ENCODE measurements at regions not wholly inside any gene's neighbourhood (a gene's known extent, or its start where the extent isn't known, plus 50 kb on each side); places are given as distances from the start of the nearest gene placed in this dataset.

GRCh38 chr1:221822591-221822990 is 80.7 kb upstream of the DUSP10 start:
- no peak for FAIRE-seq
- no peak for DNase-seq (ENCODE audit: extremely low spot score, insufficient read length, low read depth)

GRCh38 chr1:221816899-221817298 is 75.0 kb upstream of the DUSP10 start:
- DNase-seq (ENCODE audit: extremely low spot score, insufficient read length, low read depth) (no peak), FAIRE-seq (no peak)

DNA sequence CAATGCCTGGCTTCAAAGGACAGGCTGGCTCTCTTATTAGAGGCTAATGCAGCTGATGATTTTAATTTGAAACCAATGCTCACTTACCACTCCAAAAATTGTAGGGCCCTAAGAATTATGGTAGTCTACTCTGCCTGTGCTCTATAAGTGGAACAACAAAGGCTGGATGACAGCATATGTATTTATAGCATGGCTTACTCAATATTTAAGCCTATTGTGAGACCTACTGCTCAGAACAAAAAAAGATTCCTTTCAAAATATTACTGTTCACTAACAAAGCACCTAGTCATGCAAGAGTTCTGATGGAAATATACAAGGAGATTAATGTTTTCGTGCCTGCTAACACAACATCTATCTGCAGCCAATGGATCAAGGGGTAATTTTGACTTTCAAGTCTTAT is 73.8 kb upstream of the DUSP10 start:
- DNase-seq (ENCODE audit: extremely low spot score, insufficient read length, low read depth), result no peak
- FAIRE-seq, result no peak

- DNase-seq (ENCODE audit: extremely low spot score, insufficient read length, low read depth) (no peak), FAIRE-seq (no peak)
These were observed 72.0 kb upstream of the DUSP10 start for GRCh38 chr1:221813887-221814286.

- FAIRE-seq (no peak), DNase-seq (ENCODE audit: extremely low spot score, insufficient read length, low read depth) (no peak)
These were observed 71.2 kb upstream of the DUSP10 start for GRCh38 chr1:221812905-221813597.

- no peak for FAIRE-seq
- DNase-seq (ENCODE audit: extremely low spot score, insufficient read length, low read depth), result no peak
These were observed 70.3 kb upstream of the DUSP10 start for GRCh38 chr1:221812088-221812752.

DNA sequence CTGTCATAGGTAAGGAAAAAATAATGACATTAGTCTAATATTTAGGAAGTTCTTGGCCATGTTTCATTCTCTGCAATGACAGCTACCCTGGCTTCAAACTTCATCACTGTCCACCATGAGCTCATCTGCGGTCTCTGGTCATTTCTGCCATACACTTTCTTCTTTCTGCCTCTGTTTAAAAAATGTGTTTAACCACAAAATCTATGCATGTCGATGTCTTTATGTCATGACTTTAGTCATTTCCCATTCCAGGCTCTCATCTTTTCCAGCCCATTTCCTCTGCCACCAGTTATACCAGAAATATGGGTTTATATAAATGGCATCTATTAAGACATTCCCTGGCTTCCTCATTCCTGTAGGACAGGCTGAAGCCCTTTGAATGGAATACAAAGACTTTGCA is 68.5 kb upstream of the DUSP10 start:
- FAIRE-seq (peak; percentile 26), DNase-seq (ENCODE audit: extremely low spot score, insufficient read length, low read depth) (no peak)

DNA sequence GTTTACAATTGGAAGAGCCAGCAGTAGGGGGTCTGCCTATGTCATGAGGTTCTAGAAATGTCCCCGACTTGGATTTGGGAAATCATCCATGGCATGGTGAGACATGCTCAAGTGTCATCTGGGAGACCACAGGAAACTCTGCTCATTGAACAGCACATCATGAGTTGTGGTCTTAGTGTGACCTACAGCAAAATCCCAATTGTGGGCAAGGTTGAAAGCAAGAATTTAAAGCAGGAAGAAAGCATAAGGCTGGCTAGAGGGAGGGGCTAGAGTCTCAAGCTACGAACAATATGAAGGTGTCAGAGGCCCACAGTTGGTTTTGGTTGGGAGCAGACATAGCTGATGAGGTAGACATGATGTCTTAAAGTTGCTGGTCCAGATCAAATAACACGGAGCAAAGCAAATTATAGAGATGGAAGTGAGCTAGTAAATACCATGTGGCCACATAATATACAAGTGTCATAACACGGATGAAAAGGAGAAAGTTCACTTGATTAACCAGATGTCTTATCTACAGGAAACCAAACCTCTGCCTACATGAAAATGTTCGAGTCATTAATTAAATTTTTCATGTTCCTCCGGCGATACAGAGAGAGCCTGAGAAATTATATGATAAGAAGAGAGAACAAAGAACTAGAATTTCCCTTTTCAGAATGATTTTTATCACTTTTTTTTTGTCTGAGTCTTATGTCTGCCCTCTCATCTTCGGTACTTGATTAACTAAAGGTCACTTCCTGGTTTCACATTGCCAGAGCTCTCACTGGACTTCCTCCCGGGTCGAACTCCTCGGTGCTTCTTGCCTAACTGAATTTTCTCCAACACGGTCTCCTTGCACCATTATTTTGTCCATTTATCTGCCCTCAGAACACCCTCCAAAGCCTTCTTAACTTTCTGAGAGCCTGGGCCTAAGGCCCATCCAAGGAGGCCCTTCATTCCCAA is 67.5 kb upstream of the DUSP10 start:
- FAIRE-seq, result peak; percentile 87
- no peak for DNase-seq (ENCODE audit: extremely low spot score, insufficient read length, low read depth)

GRCh38 chr1:221806984-221807383 is 65.1 kb upstream of the DUSP10 start:
- DNase-seq (ENCODE audit: extremely low spot score, insufficient read length, low read depth), result no peak
- FAIRE-seq, result peak; percentile 76

DNA sequence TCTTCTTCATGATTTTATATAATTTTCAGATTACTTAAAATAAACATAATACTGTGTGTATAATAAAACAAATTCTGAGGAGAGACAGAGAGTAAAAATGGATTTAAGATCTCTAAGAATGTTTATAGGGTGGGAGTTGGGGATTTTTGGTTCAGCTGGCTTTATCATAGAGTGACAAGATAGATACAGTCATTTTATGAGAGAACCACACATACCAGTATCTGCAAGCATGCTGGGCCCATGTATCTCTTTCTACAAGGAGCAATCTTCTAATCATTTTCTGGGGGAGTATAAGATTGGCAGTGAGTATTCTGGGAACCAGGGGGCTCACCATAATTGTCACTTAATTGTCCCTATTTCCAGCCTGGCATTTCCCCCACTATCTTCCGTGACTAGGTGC is 64.3 kb upstream of the DUSP10 start:
- FAIRE-seq (no peak), DNase-seq (ENCODE audit: extremely low spot score, insufficient read length, low read depth) (no peak)

DNA sequence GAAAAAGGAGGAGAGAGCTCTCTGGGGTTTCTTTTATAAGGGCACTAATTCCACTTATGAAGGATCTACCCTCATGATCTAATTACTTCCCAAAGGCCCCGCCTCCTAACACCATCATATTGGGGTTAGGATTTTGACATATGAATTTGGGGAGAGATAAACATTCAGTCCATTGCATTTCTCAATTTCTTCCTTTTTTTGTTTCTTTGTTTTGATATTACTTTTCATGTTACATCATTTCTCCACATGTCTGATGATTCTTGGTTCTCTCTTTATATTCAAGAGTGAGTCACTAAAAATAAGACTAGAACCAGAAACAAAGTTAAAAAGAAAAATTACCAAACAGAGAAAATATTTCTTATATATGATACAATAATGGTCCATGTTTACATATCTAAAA is 63.2 kb upstream of the DUSP10 start:
- FAIRE-seq (no peak), DNase-seq (ENCODE audit: extremely low spot score, insufficient read length, low read depth) (no peak)

DNA sequence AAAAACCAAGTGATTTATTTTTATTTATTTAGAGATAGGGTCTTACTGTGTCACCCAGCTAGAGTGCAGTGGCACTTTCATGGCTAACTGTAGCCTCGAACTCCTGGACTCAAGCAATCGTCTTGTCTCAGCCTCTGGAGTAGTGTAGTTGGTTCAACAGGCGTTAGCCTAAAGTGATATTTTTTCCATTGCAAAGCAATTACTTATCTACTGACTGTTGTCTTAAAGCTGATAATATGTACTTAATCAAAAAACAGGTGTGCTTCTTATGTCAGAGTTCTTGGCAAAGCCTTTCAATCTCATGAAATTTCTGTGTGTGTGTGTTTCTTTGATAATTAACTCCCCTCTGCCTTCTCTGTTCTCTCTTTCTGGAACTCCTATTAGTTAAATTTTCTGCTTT is 62.4 kb upstream of the DUSP10 start:
- FAIRE-seq, result peak; percentile 47

GRCh38 chr1:221801773-221802516 is 60.1 kb upstream of the DUSP10 start:
- FAIRE-seq, result peak; percentile 24
- DNase-seq (ENCODE audit: extremely low spot score, insufficient read length, low read depth), result no peak

More for the DNA sequence above, 62.4 kb upstream of the DUSP10 start:
- no peak for DNase-seq (ENCODE audit: extremely low spot score, insufficient read length, low read depth)

DNA sequence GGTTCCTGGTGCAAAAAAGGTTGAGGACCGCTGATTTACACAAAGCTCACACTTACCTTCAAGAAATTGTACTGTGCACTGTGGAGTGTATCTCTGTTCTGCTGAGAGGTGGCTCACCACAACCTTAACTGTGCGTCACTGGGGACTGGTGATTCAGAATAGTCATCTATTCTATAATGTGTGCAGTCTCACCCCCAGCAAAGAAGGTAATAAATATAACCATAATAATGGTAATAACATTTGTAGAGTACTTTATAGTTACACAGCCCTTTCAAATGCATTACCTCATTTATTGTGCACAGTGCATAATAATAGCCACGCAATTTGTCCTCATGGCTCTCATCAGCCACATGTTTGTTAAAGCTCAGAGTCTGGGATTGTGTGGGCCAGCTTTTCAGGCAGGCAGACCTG is 59.4 kb upstream of the DUSP10 start:
- FAIRE-seq (no peak), DNase-seq (ENCODE audit: extremely low spot score, insufficient read length, low read depth) (no peak)

DNA sequence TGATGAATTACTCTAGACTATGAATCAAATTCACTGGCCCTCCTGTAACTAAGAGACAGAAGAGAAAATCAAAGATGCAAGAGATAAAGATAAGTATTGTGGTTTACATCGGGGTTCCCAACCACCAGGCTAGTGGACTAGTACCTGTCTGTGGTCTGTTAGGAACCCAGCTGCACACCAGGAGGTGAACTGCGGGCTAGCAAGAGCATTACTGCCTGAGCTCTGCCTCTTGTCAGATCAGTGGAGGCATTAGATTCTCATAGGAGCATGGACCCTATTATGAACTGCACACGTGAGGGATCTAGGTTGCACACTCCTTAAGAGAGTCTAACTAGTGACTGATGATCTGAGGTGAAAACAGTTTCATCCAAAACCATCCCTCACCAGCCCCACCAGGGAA is 58.9 kb upstream of the DUSP10 start:
- no peak for FAIRE-seq
- DNase-seq (ENCODE audit: extremely low spot score, insufficient read length, low read depth), result no peak

- no peak for FAIRE-seq
- DNase-seq (ENCODE audit: extremely low spot score, insufficient read length, low read depth), result no peak
These were observed 55.6 kb upstream of the DUSP10 start for GRCh38 chr1:221797506-221797905.

- FAIRE-seq, result no peak
- no peak for DNase-seq (ENCODE audit: extremely low spot score, insufficient read length, low read depth)
These were observed 54.8 kb upstream of the DUSP10 start for GRCh38 chr1:221796700-221797099.

DNA sequence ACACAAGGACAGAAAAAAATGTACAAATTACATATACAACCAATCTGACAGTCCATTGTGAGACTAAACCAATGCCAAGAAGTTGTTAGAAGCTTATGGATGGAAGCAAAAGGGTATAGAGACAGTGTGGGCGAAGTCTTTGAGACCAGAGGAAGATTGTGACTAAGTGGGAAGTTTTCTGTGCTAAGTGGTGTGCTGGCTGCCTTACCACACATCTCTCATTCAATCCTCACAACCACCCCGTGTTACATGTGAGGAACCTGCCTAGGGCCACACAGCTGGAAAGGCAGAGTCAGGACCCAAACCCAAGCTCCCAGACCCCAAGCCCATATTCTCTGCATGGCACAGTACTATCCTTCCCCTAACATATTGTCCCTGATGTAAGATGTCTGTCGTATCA is 53.5 kb upstream of the DUSP10 start:
- FAIRE-seq (peak; percentile 44), DNase-seq (ENCODE audit: extremely low spot score, insufficient read length, low read depth) (no peak)

- DNase-seq (ENCODE audit: extremely low spot score, insufficient read length, low read depth) (no peak), FAIRE-seq (no peak)
These were observed 53.0 kb upstream of the DUSP10 start for GRCh38 chr1:221794935-221795334.

DNA sequence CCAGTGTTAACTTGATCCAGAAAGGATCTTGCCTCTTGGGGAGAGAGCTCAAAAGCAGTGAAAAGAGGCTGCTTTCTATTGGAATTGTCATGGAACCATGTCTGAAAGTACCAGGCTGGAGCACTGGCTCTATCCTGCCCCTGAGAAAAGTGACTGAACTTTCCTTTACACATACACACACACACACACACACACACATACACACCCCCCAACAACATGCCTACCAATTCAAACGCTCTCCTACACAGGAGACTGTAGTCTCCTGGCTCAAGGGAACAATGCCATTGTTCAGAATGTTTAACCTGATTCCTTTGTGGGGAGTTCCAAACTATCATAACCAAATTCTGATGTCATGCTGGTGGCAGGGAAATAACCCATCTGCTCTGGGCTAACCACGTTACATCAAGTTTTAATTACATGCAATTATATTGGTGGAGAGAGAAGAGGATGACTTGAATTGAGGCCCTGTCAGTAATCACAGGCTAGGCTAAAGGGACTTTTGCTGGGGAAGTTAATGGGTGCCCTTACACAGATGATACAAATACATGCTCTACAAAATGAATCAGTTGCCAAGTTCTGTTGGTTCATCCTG is 52.3 kb upstream of the DUSP10 start:
- FAIRE-seq (no peak), DNase-seq (ENCODE audit: extremely low spot score, insufficient read length, low read depth) (no peak)
